HCT116 (cell line): ENCODE measurements at regions not wholly inside any gene's neighbourhood (a gene's known extent, or its start where the extent isn't known, plus 50 kb on each side); places are given as distances from the start of the nearest gene placed in this dataset.

Experiments
- ATAC-seq: fragments of 200-7000 bp; cut with Tn5 transposase; 2 replicates; pipeline ENCODE4 v1.9.1; 2020; ENCODE audit warnings: mild to moderate bottlenecking, moderate library complexity
- BruUV-seq: library from RNA; stranded (reverse); fragments of 400-500 nt; replicated peaks from 2 replicates; lab custom pipeline; 2021; lab: Mats Ljungman, UMichigan
- CTCF ChIA-PET: fragments of 300-600 bp; sonication (Branson Sonifier 250); formaldehyde crosslinking; loops from one replicate; lab custom pipeline; 2021; ENCODE audit warnings: antibody characterized with exemption; lab: Charles Lee
- POLR2A ChIA-PET: fragments of 300-600, 350-600 bp; sonication (Branson Sonifier 250); formaldehyde crosslinking; loops from one replicate; lab custom pipeline; 2021; ENCODE audit warnings: antibody characterized with exemption; lab: Charles Lee
- RAD21 ChIA-PET, 2 experiments: fragments of 300-600 bp; sonication (Branson Sonifier 250); formaldehyde crosslinking; loops; one replicate each; lab custom pipeline; 2023; ENCODE audit warnings: low total read pairs in 2 of 2; ENCODE audit not compliant: uncharacterized antibody in 2 of 2, unreplicated experiment in 2 of 2, low non-redundant PET in 1 of 2; lab: Charles Lee
- DNase-seq: peaks from one replicate; pipeline ENCODE4 v3.0.0-alpha.2; 2010; ENCODE audit warnings: low read depth, low spot score
- H2AFZ ChIP-seq: fragments of 200-600 bp; shearing (Covaris generic), sonication (generic); 2 replicates; pipeline ENCODE4 v1.6.1; 2017; ENCODE audit warnings: low read depth, mixed run types, mixed read lengths, antibody characterized with exemption, low read length; ENCODE audit not compliant: poor library complexity, severe bottlenecking
- H3K27ac ChIP-seq: 2 replicates; pipeline ENCODE4 v1.5.1; 2012; ENCODE audit warnings: low read depth, low read length
- H3K27me3 ChIP-seq: fragments of 200-600 bp; sonication (generic); 2 replicates; pipeline ENCODE4 v1.6.1; 2016; ENCODE audit warnings: mixed run types, low read length, mixed read lengths; ENCODE audit not compliant: insufficient read depth
- H3K36me3 ChIP-seq, 2 experiments: fragments of 200-500 bp in 1 of 2; fragments of 200-600 bp in 1 of 2; sonication (Bioruptor generic) in 1 of 2; sonication (generic) in 1 of 2; 2 replicates each; pipeline versions ENCODE4 v1.5.1 to v1.6.1; 2014 to 2016; ENCODE audit warnings: low read length in 2 of 2, inconsistent platforms in 1 of 2, mixed read lengths in 1 of 2, mixed run types in 1 of 2; ENCODE audit not compliant: insufficient read depth in 2 of 2, control insufficient read depth in 1 of 2
- H3K4me1 ChIP-seq, 2 experiments: fragments of 200-600 bp in 1 of 2; sonication (generic) in 1 of 2; 2 replicates each; pipeline versions ENCODE4 v1.5.1 to v1.6.1; 2012 to 2017; ENCODE audit warnings: low read length in 2 of 2, inconsistent platforms in 1 of 2, mild to moderate bottlenecking in 1 of 2, mixed read lengths in 1 of 2, mixed run types in 1 of 2, moderate library complexity in 1 of 2; ENCODE audit not compliant: insufficient read depth in 2 of 2, control insufficient read depth in 1 of 2
- H3K4me2 ChIP-seq: fragments of 200-600 bp; sonication (generic); 2 replicates; pipeline ENCODE4 v1.6.1; 2017; ENCODE audit warnings: mixed run types, low read length, mixed read lengths
- H3K4me3 ChIP-seq, 2 experiments: fragments of 200-600 bp in 1 of 2; sonication (generic) in 1 of 2; replicated peaks in 1 of 2; 2 replicates each; pipeline ENCODE4 v1.5.1; 2011 to 2016; ENCODE audit warnings: low read length in 2 of 2, control low read depth in 1 of 2, low read depth in 1 of 2, mild to moderate bottlenecking in 1 of 2, mixed read lengths in 1 of 2, mixed run types in 1 of 2
- H3K79me2 ChIP-seq: fragments of 200-600 bp; sonication (generic); 2 replicates; pipeline ENCODE4 v1.6.1; 2017; ENCODE audit warnings: mild to moderate bottlenecking, mixed run types, low read length, moderate library complexity, mixed read lengths; ENCODE audit not compliant: insufficient read depth
- H3K9ac ChIP-seq: fragments of 200-600 bp; sonication (generic); 2 replicates; pipeline ENCODE4 v1.6.1; 2016; ENCODE audit warnings: low read length, mixed read lengths
- H3K9me2 ChIP-seq: fragments of 200-600 bp; sonication (generic), shearing (Covaris generic); 2 replicates; pipeline ENCODE4 v1.6.1; 2017; ENCODE audit warnings: mixed run types, mild to moderate bottlenecking, moderate library complexity; ENCODE audit not compliant: insufficient read depth
- H3K9me3 ChIP-seq, 2 experiments: fragments of 200-500 bp in 1 of 2; fragments of 200-600 bp in 1 of 2; sonication (Bioruptor generic) in 1 of 2; sonication (generic) in 1 of 2; 2 replicates each; pipeline ENCODE4 v1.6.1; 2014 to 2017; ENCODE audit warnings: low read length in 2 of 2, mixed read lengths in 2 of 2, inconsistent platforms in 1 of 2, low read depth in 1 of 2, mild to moderate bottlenecking in 1 of 2, mixed run types in 1 of 2, moderate library complexity in 1 of 2; ENCODE audit not compliant: control insufficient read depth in 1 of 2, insufficient read depth in 1 of 2
- H4K20me1 ChIP-seq: fragments of 200-600 bp; sonication (generic), shearing (Covaris generic); 2 replicates; pipeline ENCODE4 v1.6.1; 2017; ENCODE audit warnings: mixed run types, mild to moderate bottlenecking, moderate library complexity; ENCODE audit not compliant: insufficient read depth
- JUND ChIP-seq: IDR thresholded peaks from 2 replicates; pipeline ENCODE4 v1.6.1; 2012
- SP1 ChIP-seq: IDR thresholded peaks from 2 replicates; pipeline ENCODE4 v1.6.1; 2012; ENCODE audit warnings: low read depth
- ZFX ChIP-seq: fragments of 450-650 bp; IDR thresholded peaks from 2 replicates; pipeline ENCODE4 v1.6.1; 2017
- intact Hi-C: fragments of 100-400 bp; cut with micrococcal nuclease; formaldehyde crosslinking; loops from 2 replicates; pipeline ENCODE4 v1.10.0; 2022
- TF ChIP-seq, protein P1 (sequence below): IDR thresholded peaks from 2 replicates; pipeline ENCODE4 v1.6.1; 2012; ENCODE audit warnings: low read depth
- TF ChIP-seq, protein P2 (sequence below): IDR thresholded peaks from 2 replicates; pipeline ENCODE4 v1.6.1; 2011; ENCODE audit warnings: mild to moderate bottlenecking, low read length, moderate library complexity; ENCODE audit not compliant: insufficient replicate concordance; ENCODE audit errors: extremely low read depth

DNA sequence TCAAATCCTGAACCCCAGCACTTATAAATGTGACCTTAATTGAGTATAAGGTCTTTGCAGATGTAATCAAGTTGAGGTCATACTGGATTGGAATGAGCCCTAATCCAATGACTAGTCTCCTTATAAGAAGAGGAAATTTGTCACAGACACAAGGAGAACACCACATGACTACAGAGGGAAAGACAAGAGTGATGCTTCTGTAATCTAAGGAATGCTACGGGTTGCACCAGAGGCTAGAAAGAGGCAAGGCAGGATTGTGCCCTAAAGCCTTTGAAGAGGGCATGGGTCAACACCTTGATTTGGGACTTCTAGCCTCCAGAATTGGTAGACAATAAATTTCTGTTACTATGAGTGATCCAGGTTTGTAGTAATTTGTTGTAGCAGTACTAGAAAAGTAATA is 135.0 kb downstream of the FOXG1 start:
- Histone ChIP-seq H3K9me3 (peaks cover 15 to 36% of the 10 kb centered on the region in 2 experiments; a peak in 2 of 4 replicates), H2AFZ (no peak overlapping the region), H3K4me3 (no peak overlapping the region), H3K36me3 (no peaks in the 10 kb centered on the region), H3K79me2 (no peaks in the 10 kb centered on the region), H3K9me2 (no peaks in the 10 kb centered on the region), H3K9ac (no peak overlapping the region), H3K27me3 (no peaks in the 10 kb centered on the region), H3K4me2 (no peak overlapping the region), H4K20me1 (no peaks in the 10 kb centered on the region), H3K27ac (no peak overlapping the region), H3K4me1 (no peaks in the 10 kb centered on the region)
- no TSS peak for BruUV-seq
- no peak for DNase-seq
- TF ChIP-seq SP1 (no peak), ZFX (no peak)
- TF ChIP-seq, protein P1, sequence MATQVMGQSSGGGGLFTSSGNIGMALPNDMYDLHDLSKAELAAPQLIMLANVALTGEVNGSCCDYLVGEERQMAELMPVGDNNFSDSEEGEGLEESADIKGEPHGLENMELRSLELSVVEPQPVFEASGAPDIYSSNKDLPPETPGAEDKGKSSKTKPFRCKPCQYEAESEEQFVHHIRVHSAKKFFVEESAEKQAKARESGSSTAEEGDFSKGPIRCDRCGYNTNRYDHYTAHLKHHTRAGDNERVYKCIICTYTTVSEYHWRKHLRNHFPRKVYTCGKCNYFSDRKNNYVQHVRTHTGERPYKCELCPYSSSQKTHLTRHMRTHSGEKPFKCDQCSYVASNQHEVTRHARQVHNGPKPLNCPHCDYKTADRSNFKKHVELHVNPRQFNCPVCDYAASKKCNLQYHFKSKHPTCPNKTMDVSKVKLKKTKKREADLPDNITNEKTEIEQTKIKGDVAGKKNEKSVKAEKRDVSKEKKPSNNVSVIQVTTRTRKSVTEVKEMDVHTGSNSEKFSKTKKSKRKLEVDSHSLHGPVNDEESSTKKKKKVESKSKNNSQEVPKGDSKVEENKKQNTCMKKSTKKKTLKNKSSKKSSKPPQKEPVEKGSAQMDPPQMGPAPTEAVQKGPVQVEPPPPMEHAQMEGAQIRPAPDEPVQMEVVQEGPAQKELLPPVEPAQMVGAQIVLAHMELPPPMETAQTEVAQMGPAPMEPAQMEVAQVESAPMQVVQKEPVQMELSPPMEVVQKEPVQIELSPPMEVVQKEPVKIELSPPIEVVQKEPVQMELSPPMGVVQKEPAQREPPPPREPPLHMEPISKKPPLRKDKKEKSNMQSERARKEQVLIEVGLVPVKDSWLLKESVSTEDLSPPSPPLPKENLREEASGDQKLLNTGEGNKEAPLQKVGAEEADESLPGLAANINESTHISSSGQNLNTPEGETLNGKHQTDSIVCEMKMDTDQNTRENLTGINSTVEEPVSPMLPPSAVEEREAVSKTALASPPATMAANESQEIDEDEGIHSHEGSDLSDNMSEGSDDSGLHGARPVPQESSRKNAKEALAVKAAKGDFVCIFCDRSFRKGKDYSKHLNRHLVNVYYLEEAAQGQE: no peak
- intact Hi-C loops: no loop called here
- no peak for ATAC-seq
- ChIA-PET CTCF (no interaction called here), POLR2A (no interaction called here), RAD21 (no interaction called here)

DNA sequence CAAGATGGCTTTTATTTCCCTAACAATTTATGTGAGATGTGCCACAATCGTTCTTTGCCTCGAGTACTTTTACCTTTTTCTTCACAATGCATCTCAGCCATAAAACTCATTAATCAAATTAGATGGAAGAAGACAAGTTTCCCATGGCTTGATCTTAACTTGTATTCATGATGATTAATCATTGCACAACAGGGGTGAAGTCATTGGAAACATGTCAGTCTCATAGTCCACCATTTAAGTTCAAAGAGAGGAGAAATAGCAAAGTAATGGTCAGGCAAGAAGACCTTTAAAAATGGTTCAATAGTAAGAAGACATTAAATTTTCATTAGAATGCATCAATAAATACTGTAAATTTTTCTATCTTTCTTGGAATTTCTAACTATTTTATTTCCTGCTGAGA is 136.3 kb downstream of the FOXG1 start:
- ATAC-seq: no peak
- no peak overlapping the region for H3K9ac ChIP-seq
- POLR2A ChIA-PET: no interaction called here
- no peak for TF ChIP-seq JUND
- TF ChIP-seq, protein P2, sequence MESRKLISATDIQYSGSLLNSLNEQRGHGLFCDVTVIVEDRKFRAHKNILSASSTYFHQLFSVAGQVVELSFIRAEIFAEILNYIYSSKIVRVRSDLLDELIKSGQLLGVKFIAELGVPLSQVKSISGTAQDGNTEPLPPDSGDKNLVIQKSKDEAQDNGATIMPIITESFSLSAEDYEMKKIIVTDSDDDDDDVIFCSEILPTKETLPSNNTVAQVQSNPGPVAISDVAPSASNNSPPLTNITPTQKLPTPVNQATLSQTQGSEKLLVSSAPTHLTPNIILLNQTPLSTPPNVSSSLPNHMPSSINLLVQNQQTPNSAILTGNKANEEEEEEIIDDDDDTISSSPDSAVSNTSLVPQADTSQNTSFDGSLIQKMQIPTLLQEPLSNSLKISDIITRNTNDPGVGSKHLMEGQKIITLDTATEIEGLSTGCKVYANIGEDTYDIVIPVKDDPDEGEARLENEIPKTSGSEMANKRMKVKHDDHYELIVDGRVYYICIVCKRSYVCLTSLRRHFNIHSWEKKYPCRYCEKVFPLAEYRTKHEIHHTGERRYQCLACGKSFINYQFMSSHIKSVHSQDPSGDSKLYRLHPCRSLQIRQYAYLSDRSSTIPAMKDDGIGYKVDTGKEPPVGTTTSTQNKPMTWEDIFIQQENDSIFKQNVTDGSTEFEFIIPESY: no peak
- TF ChIP-seq ZFX: no peak
- TF ChIP-seq, all 23 proteins: peak for 0
- Histone ChIP-seq H3K4me2 (no peak overlapping the region), H2AFZ (no peak overlapping the region), H4K20me1 (no peaks in the 10 kb centered on the region), H3K27ac (no peak overlapping the region), H3K9me3 (peaks cover 11 to 30% of the 10 kb centered on the region in 2 experiments; a peak in 2 of 4 replicates), H3K4me1 (no peaks in the 10 kb centered on the region), H3K79me2 (no peaks in the 10 kb centered on the region), H3K36me3 (no peaks in the 10 kb centered on the region), H3K9me2 (no peaks in the 10 kb centered on the region), H3K27me3 (no peaks in the 10 kb centered on the region), H3K4me3 (no peak overlapping the region)
- RAD21 ChIA-PET: no interaction called here
- intact Hi-C loops: no loop called here
- no TSS peak for BruUV-seq
- DNase-seq: no peak
- CTCF ChIA-PET: no interaction called here
